ENCODE measurements at regions not wholly inside any gene's neighbourhood (a gene's known extent, or its start where the extent isn't known, plus 50 kb on each side); places are given as distances from the start of the nearest gene placed in this dataset.
"Not testable (repeated sequence)": the region's sequence is repeated elsewhere in the genome, so short reads cannot be mapped to it uniquely, and the experiment has no call there.

- TF ChIP-seq, protein P1, sequence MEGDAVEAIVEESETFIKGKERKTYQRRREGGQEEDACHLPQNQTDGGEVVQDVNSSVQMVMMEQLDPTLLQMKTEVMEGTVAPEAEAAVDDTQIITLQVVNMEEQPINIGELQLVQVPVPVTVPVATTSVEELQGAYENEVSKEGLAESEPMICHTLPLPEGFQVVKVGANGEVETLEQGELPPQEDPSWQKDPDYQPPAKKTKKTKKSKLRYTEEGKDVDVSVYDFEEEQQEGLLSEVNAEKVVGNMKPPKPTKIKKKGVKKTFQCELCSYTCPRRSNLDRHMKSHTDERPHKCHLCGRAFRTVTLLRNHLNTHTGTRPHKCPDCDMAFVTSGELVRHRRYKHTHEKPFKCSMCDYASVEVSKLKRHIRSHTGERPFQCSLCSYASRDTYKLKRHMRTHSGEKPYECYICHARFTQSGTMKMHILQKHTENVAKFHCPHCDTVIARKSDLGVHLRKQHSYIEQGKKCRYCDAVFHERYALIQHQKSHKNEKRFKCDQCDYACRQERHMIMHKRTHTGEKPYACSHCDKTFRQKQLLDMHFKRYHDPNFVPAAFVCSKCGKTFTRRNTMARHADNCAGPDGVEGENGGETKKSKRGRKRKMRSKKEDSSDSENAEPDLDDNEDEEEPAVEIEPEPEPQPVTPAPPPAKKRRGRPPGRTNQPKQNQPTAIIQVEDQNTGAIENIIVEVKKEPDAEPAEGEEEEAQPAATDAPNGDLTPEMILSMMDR (IDR thresholded peaks at IDR 0.05; ENCODE audit: control extremely low read depth, extremely low read depth), result no peak
- DNase-seq (no peak), ATAC-seq (ENCODE audit: insufficient read depth, low FRiP score) (no peak)
- Histone ChIP-seq H3K27ac (ENCODE audit: low read depth in 1 of 2, low read length in 1 of 2) (no peak overlapping the region), H3K36me3 (ENCODE audit: control insufficient read depth in 4 of 4, insufficient read depth in 4 of 4, low read length in 4 of 4) (no peaks in the 10 kb centered on the region), H3K27me3 (ENCODE audit: control insufficient read depth in 3 of 3, insufficient read depth in 3 of 3, low read length in 2 of 3) (no peaks in the 10 kb centered on the region), H3K4me3 (no peak overlapping the region), H3K9me3 (ENCODE audit: control insufficient read depth in 4 of 4, insufficient read depth in 3 of 4, low read length in 3 of 4) (no peaks in the 10 kb centered on the region), H3K4me1 (ENCODE audit: control insufficient read depth in 5 of 5, insufficient read depth in 5 of 5, low read length in 5 of 5) (no peaks in the 10 kb centered on the region), H3K9ac (ENCODE audit: insufficient read depth in 1 of 2, low read length in 2 of 2) (no peak overlapping the region)
- 76 to 87% methylated on average over 3 of the region's 3 CpGs for WGBS, 2 donors
These were observed 273.4 kb downstream of the CDK5RAP2 start for GRCh38 chr9:120306561-120306960.

DNA sequence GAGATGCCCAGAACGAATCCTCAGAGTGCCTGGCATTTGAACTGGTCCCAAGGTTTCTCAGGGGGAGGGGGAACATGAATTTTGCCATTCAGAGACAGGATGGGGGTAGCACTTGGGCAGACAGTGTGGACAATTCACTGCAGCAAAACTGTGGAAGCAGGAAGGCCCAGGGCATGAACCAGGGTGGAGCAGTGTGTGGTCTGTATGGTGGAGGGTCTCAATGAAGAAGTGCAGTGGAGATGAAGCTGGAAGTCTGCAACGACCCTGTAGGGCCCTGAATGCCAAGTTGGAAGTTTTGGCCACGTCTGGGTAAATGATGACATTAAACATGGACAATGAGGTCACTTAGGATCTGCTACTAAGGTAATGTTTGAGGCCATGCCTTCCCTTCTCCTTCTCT is 273.9 kb downstream of the CDK5RAP2 start:
- Histone ChIP-seq H3K9ac (ENCODE audit: insufficient read depth in 1 of 2, low read length in 2 of 2) (no peak overlapping the region), H3K36me3 (ENCODE audit: control insufficient read depth in 4 of 4, insufficient read depth in 4 of 4, low read length in 4 of 4) (no peaks in the 10 kb centered on the region), H3K27ac (ENCODE audit: low read depth in 1 of 2, low read length in 1 of 2) (no peak overlapping the region), H3K4me1 (ENCODE audit: control insufficient read depth in 5 of 5, insufficient read depth in 5 of 5, low read length in 5 of 5) (no peaks in the 10 kb centered on the region), H3K9me3 (ENCODE audit: control insufficient read depth in 4 of 4, insufficient read depth in 3 of 4, low read length in 3 of 4) (no peaks in the 10 kb centered on the region), H3K27me3 (ENCODE audit: control insufficient read depth in 3 of 3, insufficient read depth in 3 of 3, low read length in 2 of 3) (no peaks in the 10 kb centered on the region), H3K4me3 (no peak overlapping the region)
- ATAC-seq (ENCODE audit: insufficient read depth, low FRiP score), result no peak
- TF ChIP-seq, protein P1 (IDR thresholded peaks at IDR 0.05; ENCODE audit: control extremely low read depth, extremely low read depth), result no peak
- WGBS, 2 donors, result 53 to 69% methylated on average over 3 of the region's 3 CpGs
- DNase-seq, result no peak

DNA sequence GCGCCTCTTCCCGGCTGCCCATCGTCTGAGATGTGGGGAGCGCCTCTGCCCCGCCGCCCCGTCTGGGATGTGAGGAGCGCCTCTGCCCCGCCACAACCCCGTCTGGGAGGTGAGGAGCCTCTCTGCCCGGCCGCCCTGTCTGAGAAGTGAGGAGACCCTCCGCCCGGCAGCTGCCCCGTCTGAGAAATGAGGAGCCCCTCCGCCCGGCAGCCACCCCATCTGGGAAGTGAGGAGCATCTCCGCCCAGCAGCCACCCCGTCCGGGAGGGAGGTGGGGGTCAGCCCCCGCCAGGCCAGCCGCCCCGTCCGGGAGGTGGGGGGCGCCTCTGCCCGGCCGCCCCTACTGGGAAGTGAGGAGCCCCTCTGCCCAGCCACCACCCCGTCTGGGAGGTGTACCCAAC is 275.1 kb downstream of the CDK5RAP2 start:
- not testable (repeated sequence) for H3K27ac ChIP-seq (ENCODE audit: low read depth in 1 of 2, low read length in 1 of 2); DNase-seq; ATAC-seq (ENCODE audit: insufficient read depth, low FRiP score); H3K9me3 ChIP-seq (ENCODE audit: control insufficient read depth in 4 of 4, insufficient read depth in 3 of 4, low read length in 3 of 4); H3K4me3 ChIP-seq; H3K27me3 ChIP-seq (ENCODE audit: control insufficient read depth in 3 of 3, insufficient read depth in 3 of 3, low read length in 2 of 3); H3K36me3 ChIP-seq (ENCODE audit: control insufficient read depth in 4 of 4, insufficient read depth in 4 of 4, low read length in 4 of 4); H3K4me1 ChIP-seq (ENCODE audit: control insufficient read depth in 5 of 5, insufficient read depth in 5 of 5, low read length in 5 of 5); H3K9ac ChIP-seq (ENCODE audit: insufficient read depth in 1 of 2, low read length in 2 of 2)
- 96 to 98% methylated on average over 13 to 28 of the region's 28 CpGs for WGBS, 2 donors

- DNase-seq (no peak), ATAC-seq (ENCODE audit: insufficient read depth, low FRiP score) (no peak)
- Histone ChIP-seq H3K4me1 (ENCODE audit: control insufficient read depth in 5 of 5, insufficient read depth in 5 of 5, low read length in 5 of 5) (no peaks in the 10 kb centered on the region), H3K9me3 (ENCODE audit: control insufficient read depth in 4 of 4, insufficient read depth in 3 of 4, low read length in 3 of 4) (no peaks in the 10 kb centered on the region), H3K36me3 (ENCODE audit: control insufficient read depth in 4 of 4, insufficient read depth in 4 of 4, low read length in 4 of 4) (no peaks in the 10 kb centered on the region), H3K9ac (ENCODE audit: insufficient read depth in 1 of 2, low read length in 2 of 2) (no peak overlapping the region), H3K27ac (ENCODE audit: low read depth in 1 of 2, low read length in 1 of 2) (no peak overlapping the region), H3K27me3 (ENCODE audit: control insufficient read depth in 3 of 3, insufficient read depth in 3 of 3, low read length in 2 of 3) (no peaks in the 10 kb centered on the region), H3K4me3 (no peak overlapping the region)
- TF ChIP-seq, protein P1 (IDR thresholded peaks at IDR 0.05; ENCODE audit: control extremely low read depth, extremely low read depth), result no peak
- 86 to 89% methylated on average over 4 of the region's 4 CpGs for WGBS, 2 donors
These were observed 276.4 kb downstream of the CDK5RAP2 start for GRCh38 chr9:120303519-120303918.

All from lung (tissue), 11 donors.